SK-N-MC (cell line): ENCODE measurements at regions not wholly inside any gene's neighbourhood (a gene's known extent, or its start where the extent isn't known, plus 50 kb on each side); places are given as distances from the start of the nearest gene placed in this dataset.

ENCODE experiments used
- EZH2 ChIP-seq: fragments of 200-600 bp; sonication (generic); IDR thresholded peaks from one replicate; pipeline ENCODE4 v1.6.1; 2017; ENCODE audit warnings: antibody characterized with exemption
- FOXP2 ChIP-seq: optimal IDR thresholded peaks from 2 replicates; pipeline ENCODE3; 2011; ENCODE audit warnings: mild to moderate bottlenecking, moderate library complexity; ENCODE audit not compliant: insufficient read depth; ENCODE audit errors: extremely low read length, control extremely low read depth
- POLR2AphosphoS5 ChIP-seq: IDR thresholded peaks from 2 replicates; pipeline ENCODE4 v1.6.1; 2012; ENCODE audit warnings: mild to moderate bottlenecking, low read depth, low read length, borderline replicate concordance

DNA sequence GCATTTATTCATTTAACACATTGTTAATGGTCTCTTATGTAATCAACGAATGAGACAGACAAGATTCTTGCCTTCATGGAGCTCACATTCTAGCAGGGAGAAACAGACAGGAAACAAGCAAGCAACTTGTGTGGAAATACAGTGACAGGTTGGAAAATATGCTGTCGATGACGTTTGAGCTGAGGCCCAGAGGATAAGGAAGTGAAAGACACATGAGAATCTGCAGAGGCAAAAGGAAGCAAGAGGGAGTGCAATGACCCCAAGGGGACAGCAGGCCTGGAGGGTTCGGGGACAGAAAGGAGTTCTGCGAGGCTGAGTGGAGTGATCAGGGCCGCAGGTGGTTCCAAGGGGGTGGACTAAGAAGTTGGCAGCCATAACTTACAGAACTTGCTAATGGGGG lies 60.6 kb upstream of the AKT3 start:
- TF ChIP-seq EZH2, result no peak
- TF ChIP-seq FOXP2, result no peak
- TF ChIP-seq POLR2AphosphoS5, result no peak
